ENCODE measurements at regions not wholly inside any gene's neighbourhood (a gene's known extent, or its start where the extent isn't known, plus 50 kb on each side); places are given as distances from the start of the nearest gene placed in this dataset.

DNA sequence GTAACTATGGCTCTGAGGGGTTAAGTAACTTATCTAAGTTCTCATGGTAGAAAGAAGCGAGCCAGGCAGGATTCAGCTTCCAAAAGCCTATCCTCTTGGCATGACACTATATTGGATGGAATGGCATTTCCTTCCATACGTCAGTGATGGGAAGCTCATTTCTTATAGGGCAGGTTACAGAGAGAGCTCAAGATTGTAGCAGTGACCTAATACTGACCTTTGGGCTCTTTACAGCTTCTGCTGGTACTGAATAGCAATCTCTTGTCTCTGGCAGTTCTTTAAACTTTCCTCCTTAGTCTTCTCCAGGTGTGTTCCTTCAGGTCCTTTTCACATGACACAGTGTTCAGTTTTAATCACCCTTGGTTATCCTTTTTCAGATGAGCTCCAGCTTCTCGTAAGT, 133.0 kb downstream of the HRH4 start:
- TF ChIP-seq TBP (IDR thresholded peaks at IDR 0.05; ENCODE audit: low read depth, low read length) (no peak), EZH2 (IDR thresholded peaks at IDR 0.05; ENCODE audit: low read depth, low read length, severe bottlenecking) (no peak), RAD21 (IDR thresholded peaks at IDR 0.05 in 1 of 2, conservative IDR thresholded peaks at IDR 0.05 in 1 of 2; ENCODE audit: low read depth in 2 of 2, low read length in 2 of 2) (no peak)
- TF ChIP-seq, protein P1, sequence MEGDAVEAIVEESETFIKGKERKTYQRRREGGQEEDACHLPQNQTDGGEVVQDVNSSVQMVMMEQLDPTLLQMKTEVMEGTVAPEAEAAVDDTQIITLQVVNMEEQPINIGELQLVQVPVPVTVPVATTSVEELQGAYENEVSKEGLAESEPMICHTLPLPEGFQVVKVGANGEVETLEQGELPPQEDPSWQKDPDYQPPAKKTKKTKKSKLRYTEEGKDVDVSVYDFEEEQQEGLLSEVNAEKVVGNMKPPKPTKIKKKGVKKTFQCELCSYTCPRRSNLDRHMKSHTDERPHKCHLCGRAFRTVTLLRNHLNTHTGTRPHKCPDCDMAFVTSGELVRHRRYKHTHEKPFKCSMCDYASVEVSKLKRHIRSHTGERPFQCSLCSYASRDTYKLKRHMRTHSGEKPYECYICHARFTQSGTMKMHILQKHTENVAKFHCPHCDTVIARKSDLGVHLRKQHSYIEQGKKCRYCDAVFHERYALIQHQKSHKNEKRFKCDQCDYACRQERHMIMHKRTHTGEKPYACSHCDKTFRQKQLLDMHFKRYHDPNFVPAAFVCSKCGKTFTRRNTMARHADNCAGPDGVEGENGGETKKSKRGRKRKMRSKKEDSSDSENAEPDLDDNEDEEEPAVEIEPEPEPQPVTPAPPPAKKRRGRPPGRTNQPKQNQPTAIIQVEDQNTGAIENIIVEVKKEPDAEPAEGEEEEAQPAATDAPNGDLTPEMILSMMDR (IDR thresholded peaks at IDR 0.05; ENCODE audit: control extremely low read depth in 1 of 3, insufficient read depth in 1 of 3, low read depth in 1 of 3, low read length in 3 of 3), result no peak
